ENCODE measurements at regions not wholly inside any gene's neighbourhood (a gene's known extent, or its start where the extent isn't known, plus 50 kb on each side); places are given as distances from the start of the nearest gene placed in this dataset.

GRCh38 chr1:36729716-36730510, 247.2 kb upstream of the CSF3R start:
- DNase-seq (ENCODE audit: low spot score) = no peak
- no peak for TF ChIP-seq CTCF (IDR thresholded peaks at IDR 0.05; ENCODE audit: extremely low read depth, missing control alignments)

GRCh38 chr1:36729289-36729688, 246.6 kb upstream of the CSF3R start:
- TF ChIP-seq CTCF (IDR thresholded peaks at IDR 0.05; ENCODE audit: extremely low read depth, missing control alignments) = no peak
- no peak for DNase-seq (ENCODE audit: low spot score)

- DNase-seq (ENCODE audit: low spot score) = no peak
- no peak for TF ChIP-seq CTCF (IDR thresholded peaks at IDR 0.05; ENCODE audit: extremely low read depth, missing control alignments)
Measured at GRCh38 chr1:36728846-36729245, 246.1 kb upstream of the CSF3R start.

GRCh38 chr1:36728051-36728450, 245.3 kb upstream of the CSF3R start:
- DNase-seq (ENCODE audit: low spot score) = no peak
- TF ChIP-seq CTCF (IDR thresholded peaks at IDR 0.05; ENCODE audit: extremely low read depth, missing control alignments) = no peak

- TF ChIP-seq CTCF (IDR thresholded peaks at IDR 0.05; ENCODE audit: extremely low read depth, missing control alignments) = no peak
- no peak for DNase-seq (ENCODE audit: low spot score)
Measured at GRCh38 chr1:36725151-36725550, 242.4 kb upstream of the CSF3R start.

- TF ChIP-seq CTCF (IDR thresholded peaks at IDR 0.05; ENCODE audit: extremely low read depth, missing control alignments) = no peak
- DNase-seq (ENCODE audit: low spot score) = no peak
Measured at GRCh38 chr1:36723813-36724212, 241.1 kb upstream of the CSF3R start.

GRCh38 chr1:36722871-36723270, 240.2 kb upstream of the CSF3R start:
- no peak for TF ChIP-seq CTCF (IDR thresholded peaks at IDR 0.05; ENCODE audit: extremely low read depth, missing control alignments)
- no peak for DNase-seq (ENCODE audit: low spot score)

Data from GM20000 (cell line).